ENCODE measurements at regions not wholly inside any gene's neighbourhood (a gene's known extent, or its start where the extent isn't known, plus 50 kb on each side); places are given as distances from the start of the nearest gene placed in this dataset.

DNA sequence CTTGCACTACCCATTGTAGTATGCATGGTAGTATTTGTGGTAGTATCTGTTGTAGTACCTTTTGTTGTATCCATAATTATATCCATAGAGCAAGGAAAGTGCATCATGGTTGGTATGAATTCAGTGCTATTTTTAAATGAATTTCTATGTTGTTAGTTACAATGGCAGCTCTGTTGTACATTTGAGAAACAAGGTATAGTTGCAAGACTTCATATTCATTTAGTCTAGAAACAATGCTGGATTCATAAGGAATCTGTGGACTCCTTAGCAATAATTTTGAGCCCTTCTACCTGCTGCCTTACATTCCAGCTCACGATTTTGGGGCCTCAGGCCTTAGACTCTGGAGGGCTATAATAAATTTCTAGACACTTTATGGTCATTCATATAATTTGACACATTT lies 141.8 kb downstream of the FAM43A start:
- TF ChIP-seq POLR2AphosphoS5 (IDR thresholded peaks at IDR 0.05; ENCODE audit: low read depth, low read length) (no peak), POLR2A (IDR thresholded peaks at IDR 0.05; ENCODE audit: low read depth, low read length) (no peak)

Measured in GM12891 (cell line).